Activated CD8-positive, alpha-beta T cell treated with anti-CD3 and anti-CD28 coated beads for 36 hours (primary cell): ENCODE measurements at regions not wholly inside any gene's neighbourhood (a gene's known extent, or its start where the extent isn't known, plus 50 kb on each side); places are given as distances from the start of the nearest gene placed in this dataset.

Experiments used
- ATAC-seq: fragments of 200-7000 bp; cut with Tn5 transposase; one replicate; pipeline ENCODE4 v1.10.0; 2021; ENCODE audit warnings: mild to moderate bottlenecking, moderate library complexity
- CTCF ChIA-PET: fragments of 350-600 bp; sonication (Branson Sonifier 250); formaldehyde crosslinking; loops from one replicate; lab custom pipeline; 2021; ENCODE audit warnings: antibody characterized with exemption; lab: Charles Lee
- POLR2A ChIA-PET: fragments of 350-600 bp; sonication (Branson Sonifier 250); formaldehyde crosslinking; loops from one replicate; lab custom pipeline; 2021; ENCODE audit warnings: antibody characterized with exemption; lab: Charles Lee
- DNase-seq: peaks from one replicate; pipeline ENCODE4 v3.0.0-alpha.2; 2020
- H3K27ac Mint-ChIP-seq: one replicate; pipeline ENCODE4 v1.8.0; 2021; ENCODE audit warnings: mild to moderate bottlenecking, mixed read lengths
- H3K27me3 Mint-ChIP-seq: one replicate; pipeline ENCODE4 v1.8.0; 2021; ENCODE audit warnings: mixed read lengths
- H3K36me3 Mint-ChIP-seq: one replicate; pipeline ENCODE4 v1.8.0; 2021; ENCODE audit warnings: low read depth, mixed read lengths
- H3K4me1 Mint-ChIP-seq: one replicate; pipeline ENCODE4 v1.8.0; 2021; ENCODE audit warnings: low read depth, mixed read lengths
- H3K4me3 Mint-ChIP-seq: one replicate; pipeline ENCODE4 v1.8.0; 2021; ENCODE audit warnings: mild to moderate bottlenecking, moderate library complexity, mixed read lengths
- H3K9me3 Mint-ChIP-seq: one replicate; pipeline ENCODE4 v1.8.0; 2021; ENCODE audit warnings: mixed read lengths
- CTCF ChIP-seq: fragments of 200-600 bp; IDR thresholded peaks from one replicate; pipeline ENCODE4 v1.8.0; 2022; ENCODE audit warnings: antibody characterized with exemption, mild to moderate bottlenecking
- intact Hi-C: fragments of 100-400 bp; cut with micrococcal nuclease; formaldehyde crosslinking; loops from one replicate; pipeline ENCODE4 v1.10.0; 2022

- no peak overlapping the region for H3K27ac Mint-ChIP-seq
- intact Hi-C loops = no loop called here
- no peaks in the 10 kb centered on the region for H3K36me3 Mint-ChIP-seq
- POLR2A ChIA-PET = no interaction called here
- no peak for TF ChIP-seq CTCF
- H3K4me1 Mint-ChIP-seq = no peaks in the 10 kb centered on the region
- CTCF ChIA-PET = no interaction called here
- no peak overlapping the region for H3K4me3 Mint-ChIP-seq
- no peak for ATAC-seq
- H3K27me3 Mint-ChIP-seq = no peaks in the 10 kb centered on the region
- H3K9me3 Mint-ChIP-seq = peaks cover 2% of the 10 kb centered on the region
- no peak for DNase-seq
These were observed 1433.3 kb upstream of the IGFBP7 start for GRCh38 chr4:58543465-58543864.

DNA sequence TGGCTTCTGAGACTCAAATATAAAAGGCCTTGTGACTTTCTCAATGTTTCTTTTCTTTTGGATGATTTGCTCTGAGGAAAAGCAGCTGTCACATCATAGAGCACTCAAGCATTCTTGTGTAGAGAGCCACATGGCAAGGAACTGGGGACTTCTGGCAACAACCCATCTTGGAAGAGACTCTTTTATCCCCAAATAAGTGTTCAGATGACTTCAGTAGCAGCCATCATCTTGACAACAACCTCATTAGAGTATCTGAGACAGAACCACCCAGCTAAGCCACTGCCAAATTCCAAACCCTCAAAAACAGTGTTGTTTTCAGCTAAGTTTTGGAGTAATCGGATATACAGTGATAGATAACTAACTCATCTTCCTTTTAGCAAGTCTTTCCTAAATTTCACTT, 1431.7 kb upstream of the IGFBP7 start:
- Mint-ChIP-seq H3K27ac (no peak overlapping the region), H3K36me3 (no peaks in the 10 kb centered on the region), H3K9me3 (peaks cover 6% of the 10 kb centered on the region), H3K4me1 (no peaks in the 10 kb centered on the region), H3K4me3 (no peak overlapping the region), H3K27me3 (no peaks in the 10 kb centered on the region)
- CTCF ChIA-PET = no interaction called here
- ATAC-seq (no peak), DNase-seq (no peak)
- intact Hi-C loops = no loop called here
- POLR2A ChIA-PET = no interaction called here
- no peak for TF ChIP-seq CTCF

GRCh38 chr4:58522765-58523382, 1412.7 kb upstream of the IGFBP7 start:
- intact Hi-C loops = no loop called here
- H3K27ac Mint-ChIP-seq = no peak overlapping the region
- H3K36me3 Mint-ChIP-seq = no peaks in the 10 kb centered on the region
- no peak for ATAC-seq
- POLR2A ChIA-PET = no interaction called here
- CTCF ChIA-PET = no interaction called here
- no peak overlapping the region for H3K4me3 Mint-ChIP-seq
- H3K27me3 Mint-ChIP-seq = no peaks in the 10 kb centered on the region
- no peaks in the 10 kb centered on the region for H3K4me1 Mint-ChIP-seq
- DNase-seq = no peak
- peaks cover 2% of the 10 kb centered on the region for H3K9me3 Mint-ChIP-seq
- TF ChIP-seq CTCF = no peak

DNA sequence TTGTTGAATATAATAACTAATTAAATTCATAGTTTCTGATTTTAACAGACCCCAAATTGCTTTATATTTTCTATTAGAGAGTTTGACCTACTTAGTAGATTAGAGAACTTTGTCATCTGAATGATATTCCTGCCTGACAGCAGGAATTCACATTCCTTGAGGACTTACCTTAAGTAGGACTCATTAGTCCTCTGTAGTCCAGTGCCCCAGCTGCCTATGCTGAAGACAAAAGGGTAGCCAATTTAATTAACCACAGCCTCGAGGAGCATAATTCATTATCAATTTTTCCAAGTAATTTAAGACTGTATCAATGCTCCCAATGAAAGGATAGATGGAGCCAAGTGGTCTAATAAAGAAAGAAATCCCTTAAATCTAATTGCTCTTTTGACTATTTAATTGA, 1405.0 kb upstream of the IGFBP7 start:
- no peaks in the 10 kb centered on the region for H3K4me1 Mint-ChIP-seq
- no peaks in the 10 kb centered on the region for H3K9me3 Mint-ChIP-seq
- no peak for TF ChIP-seq CTCF
- intact Hi-C loops = no loop called here
- no peaks in the 10 kb centered on the region for H3K36me3 Mint-ChIP-seq
- no peak for DNase-seq
- ATAC-seq = no peak
- H3K4me3 Mint-ChIP-seq = no peak overlapping the region
- ChIA-PET CTCF (no interaction called here), POLR2A (no interaction called here)
- no peaks in the 10 kb centered on the region for H3K27me3 Mint-ChIP-seq
- no peak overlapping the region for H3K27ac Mint-ChIP-seq

GRCh38 chr4:58514299-58514698, 1404.1 kb upstream of the IGFBP7 start:
- TF ChIP-seq CTCF = no peak
- DNase-seq (no peak), ATAC-seq (no peak)
- H3K9me3 Mint-ChIP-seq = peaks cover 5% of the 10 kb centered on the region
- no peaks in the 10 kb centered on the region for H3K36me3 Mint-ChIP-seq
- intact Hi-C loops = no loop called here
- no peaks in the 10 kb centered on the region for H3K27me3 Mint-ChIP-seq
- no peak overlapping the region for H3K4me3 Mint-ChIP-seq
- POLR2A ChIA-PET = no interaction called here
- H3K27ac Mint-ChIP-seq = no peak overlapping the region
- H3K4me1 Mint-ChIP-seq = no peaks in the 10 kb centered on the region
- CTCF ChIA-PET = no interaction called here
